BE2C (cell line): ENCODE measurements at regions not wholly inside any gene's neighbourhood (a gene's known extent, or its start where the extent isn't known, plus 50 kb on each side); places are given as distances from the start of the nearest gene placed in this dataset.

ENCODE experiments used
- DNase-seq: peaks from one replicate; pipeline ENCODE4 v3.0.0-alpha.2; 2020
- H3K27me3 ChIP-seq: fragments of 250-450 bp; sonication (Bioruptor Pico); 2 replicates; pipeline ENCODE4 v1.5.1; 2020; ENCODE audit warnings: mild to moderate bottlenecking
- H3K36me3 ChIP-seq: fragments of 250-450 bp; sonication (Bioruptor Pico); 2 replicates; pipeline ENCODE4 v1.5.1; 2020; ENCODE audit warnings: mild to moderate bottlenecking
- H3K4me1 ChIP-seq: fragments of 250-450 bp; sonication (Bioruptor Pico); 2 replicates; pipeline ENCODE4 v1.5.1; 2020
- H3K4me3 ChIP-seq: 2 replicates; pipeline ENCODE4 v1.5.1; 2011; ENCODE audit warnings: low read depth, low read length
- H3K9me3 ChIP-seq: fragments of 250-450 bp; sonication (Bioruptor Pico); 2 replicates; pipeline ENCODE4 v1.5.1; 2020
- CTCF ChIP-seq: IDR thresholded peaks from 2 replicates; pipeline ENCODE4 v1.5.1; 2012; ENCODE audit warnings: mild to moderate bottlenecking, low read depth, low read length

DNA sequence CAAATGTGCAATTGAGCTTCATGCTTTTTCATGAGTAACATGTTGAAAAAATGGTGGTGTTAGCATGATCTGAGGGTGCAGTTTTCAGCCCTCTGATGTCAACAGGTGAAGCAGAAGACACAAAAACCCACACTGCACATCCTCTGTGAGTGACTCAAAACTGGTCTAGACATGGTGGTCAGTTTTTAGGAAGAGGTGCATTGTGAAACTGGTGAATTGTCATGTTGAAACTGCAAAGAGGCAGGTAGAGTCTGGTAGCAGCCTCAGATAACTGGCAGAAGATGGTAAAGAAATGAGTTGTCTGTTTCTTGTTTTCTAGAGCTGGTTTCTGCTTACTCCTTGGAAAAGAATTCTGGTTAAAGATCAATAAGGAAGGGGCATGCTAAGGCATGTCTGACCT is 97.3 kb upstream of the HMCN1 start:
- no peak overlapping the region for H3K4me3 ChIP-seq
- DNase-seq = no peak

DNA sequence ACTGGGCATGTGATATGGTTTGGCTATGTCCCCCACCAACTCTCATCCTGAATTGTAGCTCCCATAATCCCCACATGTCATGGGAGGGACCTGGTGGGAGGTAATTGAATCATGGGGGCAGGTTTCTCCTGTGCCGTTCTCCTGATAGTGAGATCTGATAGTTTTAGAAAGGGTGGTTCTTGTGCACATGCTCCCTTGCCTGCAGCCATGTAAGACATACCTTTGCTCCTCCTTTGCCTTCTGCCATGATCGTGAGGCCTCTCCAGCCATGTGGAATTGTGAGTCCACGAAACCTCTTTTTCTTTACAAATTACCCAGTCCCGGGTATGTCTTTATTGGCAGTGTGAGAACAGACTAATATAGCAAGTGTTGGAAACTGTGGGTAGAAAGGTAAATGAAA is 99.5 kb upstream of the HMCN1 start:
- Histone ChIP-seq H3K9me3 (no peaks in the 10 kb centered on the region), H3K4me1 (no peaks in the 10 kb centered on the region), H3K36me3 (no peaks in the 10 kb centered on the region), H3K4me3 (no peak overlapping the region), H3K27me3 (no peaks in the 10 kb centered on the region)
- no peak for DNase-seq
- no peak for TF ChIP-seq CTCF

More for the DNA sequence above, 97.3 kb upstream of the HMCN1 start:
- TF ChIP-seq CTCF = no peak
- Histone ChIP-seq H3K4me1 (no peaks in the 10 kb centered on the region), H3K9me3 (no peaks in the 10 kb centered on the region), H3K27me3 (no peaks in the 10 kb centered on the region), H3K36me3 (no peaks in the 10 kb centered on the region)

GRCh38 chr1:185632659-185633423 is 101.3 kb upstream of the HMCN1 start:
- H3K4me3 ChIP-seq = no peak overlapping the region
- H3K4me1 ChIP-seq = no peaks in the 10 kb centered on the region
- DNase-seq = no peak
- no peaks in the 10 kb centered on the region for H3K27me3 ChIP-seq
- TF ChIP-seq CTCF = no peak
- no peaks in the 10 kb centered on the region for H3K9me3 ChIP-seq
- H3K36me3 ChIP-seq = no peaks in the 10 kb centered on the region

DNA sequence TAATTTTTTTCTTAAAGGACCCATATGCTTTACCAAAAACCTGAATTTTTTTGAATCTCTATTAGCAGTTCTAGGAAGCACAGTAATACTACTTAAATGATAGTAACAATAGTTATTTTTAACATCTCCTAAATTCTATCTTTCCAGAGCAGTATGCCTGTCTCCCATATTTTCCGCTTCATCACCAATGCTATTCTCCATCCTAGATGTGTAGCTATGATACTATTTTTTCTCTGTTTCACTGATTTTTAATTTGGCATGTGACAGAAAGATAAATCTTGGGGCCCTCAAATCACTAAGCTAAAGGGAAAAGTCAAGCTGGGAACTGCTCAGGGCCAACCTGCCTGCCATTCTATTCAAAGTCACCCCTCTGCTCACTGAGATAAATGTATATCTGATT is 102.3 kb upstream of the HMCN1 start:
- no peak overlapping the region for H3K4me3 ChIP-seq
- DNase-seq = no peak
- no peak for TF ChIP-seq CTCF
- H3K36me3 ChIP-seq = no peaks in the 10 kb centered on the region
- H3K9me3 ChIP-seq = no peaks in the 10 kb centered on the region
- H3K27me3 ChIP-seq = no peaks in the 10 kb centered on the region
- H3K4me1 ChIP-seq = no peaks in the 10 kb centered on the region

DNA sequence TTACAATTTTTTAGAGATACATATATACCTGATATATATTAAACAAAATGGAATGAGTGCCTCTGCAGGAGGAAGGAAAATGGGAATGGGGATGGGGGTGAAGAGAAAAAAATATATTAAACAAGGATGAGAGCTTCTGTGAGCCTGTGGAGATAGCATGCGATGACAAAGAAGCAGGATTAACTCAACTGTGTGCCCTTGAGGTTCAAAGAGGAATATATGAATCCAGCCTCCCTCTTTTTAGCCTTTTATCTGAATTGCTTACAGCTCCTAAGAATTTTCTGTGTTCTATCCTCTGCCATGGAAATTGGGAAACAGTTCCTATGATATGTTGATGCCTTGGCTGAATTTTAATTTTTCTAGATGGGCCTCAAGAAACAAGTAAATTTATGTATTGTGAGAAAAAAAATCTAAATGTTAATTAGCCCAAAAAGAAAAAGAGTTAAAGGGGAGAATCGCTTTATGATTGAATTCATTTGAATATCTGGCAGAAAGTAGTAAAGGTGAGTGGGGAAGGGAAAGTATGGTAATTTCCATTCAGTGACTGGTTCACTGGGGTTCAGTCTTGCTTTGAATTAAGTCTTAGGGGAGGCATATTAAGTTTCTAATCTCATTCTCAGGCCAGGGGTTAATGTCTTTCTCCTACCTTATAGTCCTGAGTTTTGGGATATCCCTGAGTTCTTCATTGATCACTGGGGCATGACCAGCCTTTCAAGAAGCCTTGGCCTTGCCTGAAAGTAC is 106.3 kb upstream of the HMCN1 start:
- TF ChIP-seq CTCF = no peak
- DNase-seq = no peak
- Histone ChIP-seq H3K27me3 (no peaks in the 10 kb centered on the region), H3K4me3 (no peak overlapping the region), H3K36me3 (no peaks in the 10 kb centered on the region), H3K4me1 (no peaks in the 10 kb centered on the region), H3K9me3 (no peaks in the 10 kb centered on the region)

- H3K36me3 ChIP-seq = no peaks in the 10 kb centered on the region
- H3K4me3 ChIP-seq = no peak overlapping the region
- TF ChIP-seq CTCF = no peak
- DNase-seq = no peak
- no peaks in the 10 kb centered on the region for H3K9me3 ChIP-seq
- H3K27me3 ChIP-seq = no peaks in the 10 kb centered on the region
- no peaks in the 10 kb centered on the region for H3K4me1 ChIP-seq
Measured at GRCh38 chr1:185627171-185627570, 107.0 kb upstream of the HMCN1 start.
